Neural crest cell (in vitro differentiated cells): ENCODE measurements at regions not wholly inside any gene's neighbourhood (a gene's known extent, or its start where the extent isn't known, plus 50 kb on each side); places are given as distances from the start of the nearest gene placed in this dataset.

Experiments
- DNase-seq: peaks from one replicate; pipeline ENCODE4 v3.0.0; 2021; ENCODE audit warnings: low read depth, mixed read lengths, low spot score
- H3K27ac Mint-ChIP-seq: one replicate; pipeline ENCODE4 v1.8.0; 2021; ENCODE audit warnings: mild to moderate bottlenecking, mixed read lengths; ENCODE audit not compliant: unreplicated experiment
- H3K27me3 Mint-ChIP-seq: 2 replicates; pipeline ENCODE4 v1.8.0; 2021; ENCODE audit warnings: low read depth, mild to moderate bottlenecking, mixed read lengths
- H3K36me3 Mint-ChIP-seq: 2 replicates; pipeline ENCODE4 v1.8.0; 2021; ENCODE audit warnings: low read depth, mild to moderate bottlenecking, mixed read lengths
- H3K4me1 Mint-ChIP-seq: 2 replicates; pipeline ENCODE4 v1.8.0; 2021; ENCODE audit warnings: mixed read lengths
- H3K4me3 Mint-ChIP-seq: one replicate; pipeline ENCODE4 v1.8.0; 2021; ENCODE audit warnings: mild to moderate bottlenecking, mixed read lengths
- H3K9me3 Mint-ChIP-seq: 2 replicates; pipeline ENCODE4 v1.8.0; 2021; ENCODE audit warnings: mixed read lengths
- CTCF ChIP-seq: fragments of 200-600 bp; sonication (generic); conservative IDR thresholded peaks from 2 replicates; pipeline ENCODE4 v1.5.0; 2021; ENCODE audit warnings: antibody characterized with exemption, mild to moderate bottlenecking

DNA sequence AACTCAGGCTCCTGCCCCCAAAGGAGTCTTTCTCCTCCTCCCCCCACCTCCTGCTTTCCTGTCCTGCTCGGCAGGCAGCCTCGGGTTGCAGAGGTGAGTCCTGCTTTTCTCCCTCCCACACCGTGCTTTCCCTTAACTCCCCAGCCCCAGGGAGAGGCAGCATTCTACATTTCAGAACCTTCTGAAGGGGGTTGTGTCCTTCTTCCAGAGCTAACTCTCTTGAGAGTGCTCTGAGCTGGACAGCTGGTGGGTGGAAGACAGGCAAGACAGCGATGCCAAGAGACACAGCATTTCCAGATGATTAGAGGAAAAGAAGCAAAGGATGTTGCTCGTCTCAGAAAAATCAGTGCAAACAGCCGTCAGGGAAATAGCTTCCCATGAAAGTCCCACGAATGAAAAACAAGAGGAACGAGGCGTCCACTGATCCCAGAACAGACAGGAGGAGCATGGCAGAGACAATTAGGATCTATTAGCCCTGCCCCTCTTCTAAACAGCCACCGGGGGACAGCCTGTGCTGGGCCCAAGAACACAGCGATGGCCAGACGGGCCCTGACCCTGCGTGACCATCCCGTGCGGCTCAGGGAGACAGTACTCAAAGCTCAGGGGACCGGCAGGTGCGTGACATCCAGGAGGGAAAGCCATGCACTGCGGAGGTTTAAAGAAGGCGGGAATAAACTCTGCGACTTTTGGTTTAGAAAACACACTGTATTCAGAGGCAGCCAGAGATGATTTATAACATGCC lies 216.5 kb upstream of the RTL1 start:
- no peak for DNase-seq
- Mint-ChIP-seq H3K9me3 (peaks cover 5% of the 10 kb centered on the region), H3K36me3 (no peaks in the 10 kb centered on the region), H3K27me3 (no peaks in the 10 kb centered on the region), H3K4me3 (no peak overlapping the region), H3K27ac (peak overlapping the region; percentile 52), H3K4me1 (peaks cover 26% of the 10 kb centered on the region)
- no peak for TF ChIP-seq CTCF

GRCh38 chr14:101120641-101121507 lies 217.4 kb upstream of the RTL1 start:
- no peak overlapping the region for H3K4me3 Mint-ChIP-seq
- no peak for DNase-seq
- no peak overlapping the region for H3K27ac Mint-ChIP-seq
- TF ChIP-seq CTCF: no peak
- H3K27me3 Mint-ChIP-seq: no peaks in the 10 kb centered on the region
- peaks cover 23% of the 10 kb centered on the region for H3K4me1 Mint-ChIP-seq
- peaks cover 5% of the 10 kb centered on the region for H3K9me3 Mint-ChIP-seq
- H3K36me3 Mint-ChIP-seq: no peaks in the 10 kb centered on the region

GRCh38 chr14:101121508-101122139 lies 218.1 kb upstream of the RTL1 start:
- peak overlapping the region; percentile 53 for H3K27ac Mint-ChIP-seq
- no peak for TF ChIP-seq CTCF
- H3K4me3 Mint-ChIP-seq: no peak overlapping the region
- DNase-seq: no peak
- no peaks in the 10 kb centered on the region for H3K27me3 Mint-ChIP-seq
- H3K9me3 Mint-ChIP-seq: peaks cover 5% of the 10 kb centered on the region
- H3K4me1 Mint-ChIP-seq: peaks cover 23% of the 10 kb centered on the region
- H3K36me3 Mint-ChIP-seq: no peaks in the 10 kb centered on the region

DNA sequence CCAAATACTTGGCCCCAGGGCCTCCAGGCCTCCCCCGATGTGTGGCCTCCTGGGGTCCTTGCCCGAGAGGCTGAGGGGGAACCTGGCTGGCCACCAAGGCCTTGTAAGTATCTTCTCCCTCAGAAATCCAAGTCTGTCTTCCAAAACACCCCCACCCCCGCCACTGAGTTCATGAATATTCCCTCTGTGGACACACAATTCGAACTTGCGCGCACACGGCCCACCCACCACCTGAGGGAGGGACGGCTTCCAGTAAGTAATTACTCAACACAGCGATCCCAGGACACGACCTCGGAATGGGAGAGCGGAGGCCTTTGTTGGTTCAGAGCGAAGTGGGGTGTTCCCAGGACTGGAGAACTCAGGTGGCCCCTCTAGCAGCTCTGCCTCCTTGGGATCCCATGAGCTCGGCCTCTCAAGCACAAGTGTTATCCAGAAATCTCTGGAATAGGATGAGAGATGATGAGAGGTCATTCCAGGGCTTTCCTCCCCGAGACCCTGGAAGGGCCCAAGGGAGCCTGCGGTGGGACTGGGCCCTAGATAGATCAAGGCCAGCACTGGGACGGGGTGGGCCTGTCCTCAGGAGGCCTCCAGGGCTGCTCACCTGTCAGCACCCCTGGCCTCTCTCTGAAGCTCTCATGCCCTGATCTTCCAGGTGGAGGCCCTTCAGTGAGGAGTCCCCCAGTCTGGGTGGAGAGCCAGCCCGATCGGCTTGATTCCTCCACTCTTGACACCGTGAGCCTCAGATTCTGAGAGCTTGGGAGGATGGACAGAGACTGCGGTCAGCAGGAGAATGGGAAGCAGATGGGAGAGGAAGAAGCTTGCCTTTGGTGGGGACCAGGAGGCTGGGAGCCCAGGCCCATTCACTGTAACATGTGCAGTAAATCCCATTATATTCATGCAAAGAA lies 219.0 kb upstream of the RTL1 start:
- no peak for DNase-seq
- no peak for TF ChIP-seq CTCF

More for the DNA sequence above, 219.0 kb upstream of the RTL1 start:
- Mint-ChIP-seq H3K4me3 (no peak overlapping the region), H3K36me3 (no peaks in the 10 kb centered on the region), H3K27ac (peak overlapping the region; percentile 86), H3K4me1 (peaks cover 23% of the 10 kb centered on the region), H3K9me3 (peaks cover 3% of the 10 kb centered on the region), H3K27me3 (no peaks in the 10 kb centered on the region)
